Smooth muscle cell of the brain vasculature (primary cell): ENCODE measurements at regions not wholly inside any gene's neighbourhood (a gene's known extent, or its start where the extent isn't known, plus 50 kb on each side); places are given as distances from the start of the nearest gene placed in this dataset.
"Not testable (repeated sequence)": the region's sequence is repeated elsewhere in the genome, so short reads cannot be mapped to it uniquely, and the experiment has no call there.

ENCODE experiments used
- DNase-seq: peaks from one replicate; pipeline ENCODE4 v3.0.0-alpha.2; 2012; ENCODE audit warnings: low read depth, low spot score

DNA sequence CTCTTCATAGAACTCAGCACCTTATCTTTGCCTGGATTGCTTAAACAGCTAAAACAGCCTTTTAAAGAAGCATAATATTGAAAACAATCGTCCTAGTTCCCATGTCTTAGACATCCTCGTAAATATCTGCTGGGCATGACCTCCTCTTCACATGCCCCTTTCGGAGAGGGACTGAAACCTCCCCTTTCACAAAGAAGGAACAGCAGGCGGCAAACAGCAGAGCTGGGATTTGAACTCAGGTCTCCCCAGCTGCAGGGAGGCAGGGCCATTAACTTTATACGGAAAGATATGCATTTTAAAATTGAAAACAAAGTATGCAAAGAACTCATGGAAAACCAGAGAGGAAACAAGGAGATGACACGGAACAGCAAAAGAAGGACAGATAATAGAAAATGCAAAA lies 249.9 kb downstream of the FOXL1 start:
- no peak for DNase-seq

DNA sequence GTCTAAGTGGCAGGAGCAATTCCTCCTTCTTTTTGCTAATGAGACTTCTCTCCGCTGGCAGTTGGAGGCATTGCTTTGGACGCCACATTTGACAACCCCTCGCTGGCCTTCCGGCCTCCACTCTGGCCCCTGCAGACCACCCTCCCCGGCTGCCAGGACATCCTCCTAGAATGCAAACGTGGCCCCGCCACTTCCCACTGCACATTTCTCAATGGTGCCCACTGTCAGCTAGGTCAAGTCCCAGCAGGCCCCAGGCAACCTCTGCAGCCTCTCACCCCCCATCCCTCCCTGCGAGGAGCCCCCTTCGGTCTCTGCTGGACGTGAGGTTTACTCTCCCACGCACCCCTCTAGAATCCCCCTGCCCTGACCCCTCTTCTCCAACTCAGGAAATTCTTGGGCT lies 250.3 kb downstream of the FOXL1 start:
- DNase-seq, result no peak

DNA sequence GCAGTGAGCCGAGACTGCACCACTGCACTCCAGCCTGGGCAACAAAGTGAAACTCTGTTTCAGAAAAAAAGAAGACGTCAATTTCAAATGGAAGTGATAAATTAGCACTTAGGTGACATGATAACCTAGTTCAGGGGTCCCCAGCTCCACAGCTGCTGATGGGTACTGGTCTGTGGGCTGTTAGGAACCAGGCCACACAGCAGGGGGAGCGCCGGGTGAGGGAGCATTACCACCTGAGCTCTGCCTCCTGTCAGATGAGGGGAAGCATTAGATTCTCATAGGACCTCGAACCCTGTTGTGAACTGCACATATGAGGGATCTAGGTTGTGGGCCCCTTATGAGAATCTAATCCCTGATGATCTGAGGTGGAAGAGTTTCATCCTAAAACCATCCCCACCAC lies 253.0 kb downstream of the FOXL1 start:
- no peak for DNase-seq

DNA sequence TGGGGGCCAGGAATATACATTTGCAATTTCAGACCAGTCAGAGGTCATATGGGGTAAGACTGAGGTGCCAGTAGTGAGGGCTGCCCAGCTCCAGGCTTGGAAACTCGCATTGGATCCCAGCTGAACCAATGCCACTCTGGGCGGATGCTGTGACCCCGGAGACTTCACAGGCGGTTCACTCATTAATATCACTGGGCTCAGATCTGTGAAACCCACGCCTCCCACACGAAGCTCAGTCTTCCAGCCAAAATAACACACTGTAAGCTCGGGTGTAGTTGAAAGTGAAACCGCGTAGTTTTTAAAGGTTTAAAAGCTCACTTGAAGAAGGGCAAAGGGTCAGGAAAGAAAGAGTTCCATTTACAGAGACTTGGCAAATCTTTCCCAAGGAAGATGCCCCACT lies 254.8 kb downstream of the FOXL1 start:
- DNase-seq, result no peak

DNA sequence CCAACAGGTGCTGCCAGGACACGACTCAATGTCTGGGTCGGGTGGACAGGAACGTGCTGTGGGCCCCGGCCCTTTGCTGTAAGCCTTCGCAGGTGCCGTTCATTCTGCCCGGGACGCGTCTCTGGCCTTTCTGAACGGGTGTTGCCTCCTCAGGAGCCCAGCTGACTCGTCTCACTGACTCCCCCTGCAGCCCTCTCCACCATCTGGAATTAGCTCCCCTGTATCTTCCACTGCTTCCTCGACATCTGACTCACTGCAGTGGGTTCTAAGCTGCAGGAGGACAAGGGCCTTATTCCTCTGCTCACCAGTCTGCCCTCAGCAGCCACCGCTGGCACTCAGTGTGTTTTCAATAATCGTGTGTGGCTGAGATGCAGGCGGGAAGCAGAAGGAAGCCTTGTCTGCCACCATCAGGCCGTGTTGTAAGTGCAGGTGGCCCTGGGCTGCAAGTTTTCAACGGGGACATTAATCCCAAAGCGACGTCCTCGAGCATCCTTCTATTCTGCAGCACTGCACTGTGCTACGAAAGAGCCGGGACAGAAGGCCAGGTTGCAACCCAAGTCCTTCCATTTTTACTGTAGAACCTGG lies 256.2 kb downstream of the FOXL1 start:
- DNase-seq, result no peak

DNA sequence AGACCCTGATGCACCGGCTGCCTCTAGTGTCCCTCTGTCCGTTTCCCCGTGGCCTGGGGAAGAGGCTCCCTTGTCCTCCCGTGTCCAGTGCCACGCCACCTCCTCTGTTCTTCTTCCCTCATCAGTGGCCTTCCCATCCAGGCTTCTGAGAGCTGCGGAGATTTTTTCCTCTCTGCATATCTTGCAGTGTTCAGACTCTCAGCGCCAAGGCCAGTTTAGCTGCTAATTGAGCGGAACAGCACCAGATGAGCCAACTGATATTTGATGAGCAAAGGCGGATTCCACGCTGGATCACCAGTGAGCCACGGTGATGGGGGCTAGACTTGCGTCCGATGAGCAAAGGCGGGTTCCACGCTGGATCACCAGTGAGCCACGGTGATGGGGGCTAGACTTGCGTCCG lies 257.6 kb downstream of the FOXL1 start:
- no peak for DNase-seq

DNA sequence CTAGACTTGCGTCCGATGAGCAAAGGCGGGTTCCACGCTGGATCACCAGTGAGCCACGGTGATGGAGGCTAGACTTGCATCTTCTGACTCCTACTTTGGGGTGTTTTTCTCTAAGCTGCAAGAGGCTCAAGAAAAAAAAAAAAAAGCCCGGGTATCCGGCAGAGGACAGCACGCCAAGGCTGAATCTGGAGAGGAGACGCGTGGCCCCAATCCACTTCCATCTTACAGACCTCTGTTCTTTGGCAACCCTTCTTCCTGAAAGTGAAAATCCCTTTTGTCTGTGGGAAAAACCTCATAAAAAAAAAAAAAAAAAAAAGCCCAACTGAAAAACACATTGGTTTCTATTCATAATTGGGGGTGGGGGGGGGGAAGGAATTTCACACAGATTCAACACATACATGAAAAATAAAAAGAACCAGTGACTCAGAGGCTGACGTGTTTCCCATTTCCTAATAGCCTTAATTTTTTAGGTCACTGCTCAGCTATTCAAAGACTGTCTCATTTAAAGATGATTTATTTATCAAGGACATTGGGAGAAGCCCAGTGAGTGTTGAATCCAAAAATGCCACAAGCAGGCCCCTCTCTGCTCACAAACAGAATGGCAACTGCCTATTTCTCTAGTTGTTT lies 258.3 kb downstream of the FOXL1 start:
- no peak for DNase-seq

DNA sequence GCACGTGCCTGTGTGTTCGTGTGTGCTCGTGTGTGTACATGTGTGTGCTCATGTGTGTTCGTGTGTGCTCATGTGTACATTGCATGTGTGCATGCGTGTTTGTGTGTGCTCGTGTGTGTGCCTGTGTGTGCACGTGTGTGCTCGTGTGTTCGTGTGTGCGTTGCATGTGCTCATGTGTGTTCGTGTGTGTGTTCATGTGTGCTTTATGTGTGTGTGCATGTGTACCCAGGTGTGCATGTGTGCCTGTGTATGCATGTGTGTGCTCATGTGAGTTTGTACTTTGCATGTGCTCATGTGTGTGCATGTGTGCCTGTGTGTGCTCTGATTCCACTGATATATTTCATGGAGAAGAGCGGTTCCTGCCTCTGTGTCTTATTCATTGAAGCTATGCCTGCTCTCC lies 265.5 kb downstream of the FOXL1 start:
- no peak for DNase-seq

DNA sequence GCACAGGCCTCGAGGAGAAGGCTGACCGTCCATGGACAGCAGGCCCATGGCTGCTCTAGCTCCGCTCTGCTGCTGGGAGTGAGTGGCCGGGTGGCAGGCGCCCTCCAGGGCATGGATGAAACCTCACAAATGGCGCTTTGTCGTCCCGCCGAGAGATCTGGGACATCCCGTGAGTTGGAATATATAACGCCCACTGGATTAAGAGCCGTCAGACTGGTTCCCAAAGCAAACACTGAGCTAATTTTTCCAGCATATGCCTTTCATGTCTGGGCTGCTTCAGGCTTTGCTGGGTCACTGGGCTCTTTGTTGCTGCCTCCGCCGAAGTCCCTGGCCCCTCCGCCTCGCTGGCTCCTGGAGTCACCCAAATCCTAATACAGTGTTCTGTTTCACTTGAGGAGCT lies 266.3 kb downstream of the FOXL1 start:
- no peak for DNase-seq

DNA sequence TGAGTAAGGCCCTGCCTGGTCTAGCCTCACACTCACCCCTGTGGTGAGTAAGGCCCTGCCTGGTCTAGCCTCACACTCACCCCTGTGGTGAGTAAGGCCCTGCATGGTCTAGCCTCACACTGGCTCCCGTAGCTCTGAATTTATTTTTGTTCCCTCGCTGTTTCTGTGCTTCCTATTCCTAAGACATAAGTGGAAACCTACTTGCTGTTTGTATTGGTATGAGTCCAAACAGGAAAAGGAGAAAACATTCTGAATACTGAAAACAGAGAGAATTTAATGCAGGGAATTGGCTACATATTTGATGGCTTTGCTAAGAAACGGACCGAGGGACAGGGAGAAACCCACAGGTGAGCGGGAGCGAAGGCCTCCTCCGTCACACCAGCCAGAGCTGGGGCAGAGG lies 267.8 kb downstream of the FOXL1 start:
- DNase-seq, result no peak

DNA sequence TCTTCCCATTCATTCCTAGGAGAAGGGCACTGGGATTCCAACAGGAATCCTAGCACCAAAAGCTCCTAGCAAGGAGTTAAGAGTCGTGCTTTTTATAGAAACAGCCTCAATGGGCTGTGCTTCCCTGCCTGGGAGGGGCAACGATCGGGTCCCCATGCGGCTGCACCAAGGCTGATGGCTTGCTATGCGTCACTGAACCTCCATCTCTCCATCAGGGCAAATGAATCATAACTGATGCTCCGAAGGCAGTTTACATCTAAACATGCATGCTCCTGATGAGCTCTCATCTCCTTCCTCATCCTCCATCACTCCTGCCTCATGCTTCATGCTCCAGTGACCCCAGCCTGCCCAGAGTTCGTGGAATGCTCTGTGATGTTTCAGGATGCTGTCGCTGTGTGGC lies 270.5 kb downstream of the FOXL1 start:
- no peak for DNase-seq

DNA sequence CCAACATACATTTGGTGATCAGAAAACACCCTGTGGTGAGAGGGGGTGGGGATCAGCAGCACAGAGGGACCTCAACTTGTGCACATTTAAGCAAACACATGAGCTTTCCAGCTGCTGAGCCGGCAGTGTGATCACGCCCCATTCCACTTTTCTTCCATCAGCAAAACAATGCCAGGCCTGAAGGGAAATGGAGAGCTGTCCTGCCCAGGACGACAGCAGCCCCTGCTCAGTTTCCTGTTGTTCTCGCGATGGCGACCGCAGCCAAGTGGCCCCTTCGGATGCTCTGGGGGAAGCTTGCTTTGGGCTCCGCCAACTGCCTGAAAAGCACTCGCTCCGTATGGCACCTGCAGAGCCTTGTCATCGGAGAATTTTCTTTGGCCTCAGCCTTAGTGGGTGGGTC lies 272.3 kb downstream of the FOXL1 start:
- DNase-seq, result no peak

DNA sequence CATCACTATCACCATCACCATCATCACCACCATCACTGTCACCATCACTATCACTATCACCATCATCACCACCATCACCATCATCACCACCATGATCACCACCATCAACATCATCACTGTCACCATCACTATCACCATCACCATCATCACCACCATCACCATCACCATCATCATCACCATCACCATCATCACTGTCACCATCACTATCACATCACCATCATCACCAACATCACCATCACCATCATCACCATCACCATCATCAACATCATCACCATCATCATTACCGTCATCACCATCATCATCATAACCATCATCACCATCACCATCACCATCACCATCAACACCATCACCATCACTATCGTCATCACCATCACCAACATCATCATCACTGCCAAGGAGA lies 273.8 kb downstream of the FOXL1 start:
- DNase-seq, result no peak

DNA sequence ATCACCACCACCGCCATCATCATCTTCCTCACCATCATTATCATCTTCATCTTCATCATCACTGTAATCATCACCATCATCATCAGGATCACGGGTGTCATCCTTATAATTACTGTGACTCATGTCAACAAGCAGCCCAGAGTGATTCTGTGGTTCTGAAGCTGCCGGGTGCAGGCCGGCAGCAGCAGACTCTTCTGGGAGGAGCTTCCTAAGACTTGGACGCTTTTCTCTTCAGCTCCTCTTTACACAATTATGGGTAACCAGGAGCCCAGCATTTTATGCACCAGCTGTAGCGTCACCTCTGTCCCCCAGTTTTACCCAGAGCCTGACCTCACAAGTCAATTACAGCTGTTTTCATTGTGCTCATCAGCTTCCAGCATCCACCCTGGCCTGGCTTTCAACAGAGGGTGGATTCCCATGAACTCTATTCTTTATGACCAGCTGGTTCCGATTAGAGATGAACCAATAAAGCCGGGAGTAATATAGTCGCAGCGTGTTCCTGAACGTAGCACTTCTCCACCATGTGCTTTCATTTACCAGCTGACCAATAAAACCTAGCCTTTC lies 275.8 kb downstream of the FOXL1 start:
- peak; percentile 24 for DNase-seq

DNA sequence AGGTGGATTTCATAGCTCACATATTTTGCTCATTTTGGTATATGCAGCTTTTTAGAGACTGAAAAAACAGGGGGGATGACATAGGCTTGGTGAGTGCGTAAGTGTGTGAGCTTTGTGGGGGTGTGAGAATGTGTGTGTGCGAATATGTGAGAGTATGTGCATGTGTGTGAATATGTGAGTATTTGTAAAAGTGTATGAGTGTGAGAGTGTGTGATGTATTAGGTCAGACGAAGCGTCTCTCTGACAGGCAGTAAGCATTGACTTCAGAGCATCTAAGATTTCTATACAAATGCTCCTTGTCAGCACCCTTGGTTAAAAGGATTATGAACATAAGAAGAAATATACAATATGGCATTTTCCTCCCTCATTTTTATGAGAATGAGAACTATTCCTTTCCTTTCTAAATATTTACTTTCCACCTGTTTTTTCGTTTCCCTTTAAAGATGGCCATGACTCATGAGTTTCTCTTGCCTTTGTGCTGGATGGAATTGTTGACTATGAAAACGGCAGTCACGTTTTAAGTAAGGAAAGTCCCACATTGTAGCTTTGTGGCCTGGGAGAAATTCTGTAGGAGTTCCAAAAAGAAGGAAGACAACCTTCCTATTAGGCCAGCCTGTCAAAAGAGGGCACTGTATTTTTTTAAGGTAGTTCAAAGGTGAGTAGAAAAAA lies 276.4 kb downstream of the FOXL1 start:
- no peak for DNase-seq

DNA sequence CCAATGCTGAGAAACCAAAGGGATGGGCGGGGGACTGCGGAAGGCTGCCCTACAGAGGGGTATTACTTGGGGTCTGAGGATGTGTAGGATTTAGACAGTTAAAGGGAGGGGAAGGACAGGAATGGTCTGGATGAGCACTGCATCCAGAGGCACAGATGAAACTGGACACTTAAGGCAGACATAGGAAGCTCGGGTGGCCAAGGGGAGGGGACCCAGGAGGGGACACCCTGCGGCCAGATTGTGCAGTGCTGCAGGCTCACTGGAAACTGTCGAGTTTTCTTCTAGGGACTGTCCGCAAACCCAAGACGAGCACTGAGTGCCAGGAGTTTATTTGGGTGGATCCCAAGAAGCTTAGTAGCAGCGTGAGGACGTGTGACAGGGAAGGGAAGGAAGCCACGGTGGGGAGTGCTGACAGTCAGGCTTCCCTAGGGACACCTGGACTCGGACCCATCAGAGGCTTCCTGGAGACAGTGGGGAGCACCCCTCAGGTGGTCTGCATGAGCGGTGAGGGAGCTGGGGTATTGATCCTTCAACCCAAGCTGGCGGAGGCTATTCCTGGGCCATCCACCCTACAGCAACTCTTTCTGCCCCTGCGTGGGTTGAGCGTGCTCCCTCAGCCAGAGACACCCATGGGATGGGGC lies 278.7 kb downstream of the FOXL1 start:
- no peak for DNase-seq

DNA sequence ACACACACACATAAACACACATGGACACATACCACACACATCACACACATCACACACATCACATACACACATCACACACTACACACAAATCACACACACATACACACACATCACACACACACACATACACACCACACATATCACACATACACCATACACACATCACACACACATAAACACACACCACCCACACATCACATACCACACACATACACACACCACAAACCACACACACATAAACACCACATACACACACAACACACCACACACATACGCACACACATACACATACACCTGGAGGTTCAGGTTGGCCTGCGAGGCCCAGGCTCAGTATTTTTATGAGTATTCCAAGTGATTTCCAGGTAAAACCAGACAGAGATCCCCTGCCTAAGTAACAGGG lies 279.5 kb downstream of the FOXL1 start:
- no peak for DNase-seq

DNA sequence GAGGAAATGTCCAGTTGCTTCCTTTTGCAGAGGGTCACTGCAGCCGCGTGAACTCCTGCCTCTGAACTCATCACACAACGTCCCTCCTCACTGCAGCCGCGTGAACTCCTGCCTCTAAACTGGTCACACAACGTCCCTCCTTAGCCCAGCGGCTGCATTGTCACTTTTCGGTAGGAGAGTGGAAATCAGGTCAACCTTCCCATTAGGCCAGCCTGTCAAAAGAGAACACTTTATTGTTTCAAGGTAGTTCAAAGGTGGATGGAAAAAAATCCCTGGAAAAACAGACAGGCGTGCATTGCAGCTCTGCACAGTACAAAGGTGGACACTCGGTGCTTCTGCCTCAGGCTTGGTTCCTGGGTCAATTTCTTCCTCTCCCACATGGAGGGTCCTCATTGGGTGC lies 280.2 kb downstream of the FOXL1 start:
- no peak for DNase-seq

DNA sequence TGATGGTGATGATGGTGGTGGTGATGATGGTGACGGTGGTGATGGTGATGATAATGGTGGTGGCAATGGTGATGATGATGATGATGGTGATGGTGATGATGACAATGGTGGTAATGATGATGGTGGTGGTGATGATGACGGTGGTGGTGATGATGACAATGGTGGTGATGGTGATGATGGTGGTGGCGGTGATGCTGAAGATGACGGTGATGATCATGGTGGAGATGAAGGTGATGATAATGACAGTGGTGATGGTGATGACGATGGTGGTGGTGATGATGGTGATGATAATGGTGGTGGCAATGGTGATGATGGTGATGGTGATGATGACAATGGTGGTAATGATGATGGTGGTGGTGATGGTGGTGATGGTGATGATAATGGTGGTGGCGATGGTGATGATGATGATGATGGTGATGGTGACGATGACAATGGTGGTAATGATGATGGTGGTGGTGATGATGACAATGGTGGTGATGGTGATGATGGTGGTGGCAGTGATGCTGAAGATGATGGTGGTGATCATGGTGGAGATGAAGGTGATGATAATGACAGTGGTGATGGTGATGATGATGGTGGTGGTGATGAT lies 283.0 kb downstream of the FOXL1 start:
- DNase-seq, result not testable (repeated sequence)

DNA sequence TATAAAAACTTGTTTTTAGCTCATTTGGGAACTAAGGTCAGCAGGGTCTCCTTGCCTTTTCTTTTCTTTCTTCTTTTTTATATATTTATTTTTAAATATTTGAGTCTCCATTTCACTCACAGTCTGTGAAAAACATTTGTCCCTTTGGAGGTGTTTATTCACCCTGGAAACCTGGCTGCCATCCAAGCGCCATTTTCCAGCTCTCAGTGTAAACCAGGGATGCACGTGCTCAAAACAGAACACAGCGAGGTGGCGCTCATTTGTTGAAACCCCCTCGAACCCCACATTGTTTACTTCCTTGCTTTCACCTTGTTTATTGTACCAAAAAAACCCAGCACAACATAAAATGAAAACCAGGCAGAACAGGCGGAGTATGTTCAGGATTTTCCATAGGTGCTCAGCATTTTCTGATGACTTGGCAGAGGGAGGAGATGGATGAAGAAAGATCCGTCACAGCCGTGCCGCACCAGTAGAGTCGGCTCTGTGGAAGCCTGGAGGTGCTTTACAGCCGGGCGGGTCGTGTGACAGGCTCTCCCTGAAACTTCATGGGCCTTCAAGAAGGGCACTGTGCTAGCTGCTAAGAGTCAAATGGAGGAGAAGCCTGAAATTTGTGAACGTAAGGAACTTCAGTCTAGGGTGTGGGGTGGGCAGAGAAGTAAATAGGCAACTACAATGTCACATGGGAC lies 284.4 kb downstream of the FOXL1 start:
- DNase-seq, result no peak

DNA sequence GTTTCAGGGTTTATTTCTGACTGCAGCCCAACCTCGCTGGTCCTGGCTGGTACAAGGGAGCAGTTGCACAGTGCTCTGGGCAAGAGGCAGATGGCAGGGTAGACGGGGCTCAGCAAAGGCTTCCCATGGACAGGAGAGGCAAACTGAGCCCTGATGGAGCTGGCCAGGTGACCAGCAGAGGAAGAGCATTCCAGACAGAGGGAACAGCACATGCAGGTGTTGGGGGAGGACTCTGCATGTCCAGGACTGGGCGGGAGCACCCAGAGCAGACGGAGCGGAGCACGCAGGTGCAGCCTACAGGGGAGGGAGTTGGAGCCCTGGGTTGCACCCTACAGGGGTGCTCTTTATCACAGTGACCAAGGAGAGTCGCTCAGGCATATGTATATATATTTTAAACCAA lies 285.3 kb downstream of the FOXL1 start:
- DNase-seq, result no peak

DNA sequence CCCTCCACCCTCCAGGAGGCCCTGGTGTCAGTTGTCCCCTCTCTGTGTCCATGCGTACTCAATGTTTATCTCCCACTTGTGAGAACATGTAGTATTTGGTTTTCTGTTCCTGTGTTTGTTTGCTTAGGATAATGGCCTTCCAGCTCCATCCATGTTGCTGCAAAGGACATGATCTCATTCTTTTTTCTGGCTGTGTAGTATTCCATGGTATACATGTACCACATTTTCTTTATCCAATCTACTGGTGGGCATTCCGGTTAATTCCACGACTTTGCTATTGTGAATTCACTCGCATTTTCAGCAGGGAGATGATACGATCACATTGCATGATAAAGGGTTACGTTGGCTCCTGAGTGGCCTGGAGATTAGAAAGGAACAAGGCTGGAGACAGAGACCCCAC lies 286.2 kb downstream of the FOXL1 start:
- no peak for DNase-seq
